Dermis microvascular lymphatic vessel endothelial cell (primary cell): ENCODE measurements at regions not wholly inside any gene's neighbourhood (a gene's known extent, or its start where the extent isn't known, plus 50 kb on each side); places are given as distances from the start of the nearest gene placed in this dataset.
"Not testable (repeated sequence)": the region's sequence is repeated elsewhere in the genome, so short reads cannot be mapped to it uniquely, and the experiment has no call there.

ENCODE experiments used
- DNase-seq, 2 donors: peaks; one replicate each; pipeline versions ENCODE4 v3.0.0 to v3.0.0-alpha.2; 2010; ENCODE audit warnings: low read depth in 2 of 2

DNA sequence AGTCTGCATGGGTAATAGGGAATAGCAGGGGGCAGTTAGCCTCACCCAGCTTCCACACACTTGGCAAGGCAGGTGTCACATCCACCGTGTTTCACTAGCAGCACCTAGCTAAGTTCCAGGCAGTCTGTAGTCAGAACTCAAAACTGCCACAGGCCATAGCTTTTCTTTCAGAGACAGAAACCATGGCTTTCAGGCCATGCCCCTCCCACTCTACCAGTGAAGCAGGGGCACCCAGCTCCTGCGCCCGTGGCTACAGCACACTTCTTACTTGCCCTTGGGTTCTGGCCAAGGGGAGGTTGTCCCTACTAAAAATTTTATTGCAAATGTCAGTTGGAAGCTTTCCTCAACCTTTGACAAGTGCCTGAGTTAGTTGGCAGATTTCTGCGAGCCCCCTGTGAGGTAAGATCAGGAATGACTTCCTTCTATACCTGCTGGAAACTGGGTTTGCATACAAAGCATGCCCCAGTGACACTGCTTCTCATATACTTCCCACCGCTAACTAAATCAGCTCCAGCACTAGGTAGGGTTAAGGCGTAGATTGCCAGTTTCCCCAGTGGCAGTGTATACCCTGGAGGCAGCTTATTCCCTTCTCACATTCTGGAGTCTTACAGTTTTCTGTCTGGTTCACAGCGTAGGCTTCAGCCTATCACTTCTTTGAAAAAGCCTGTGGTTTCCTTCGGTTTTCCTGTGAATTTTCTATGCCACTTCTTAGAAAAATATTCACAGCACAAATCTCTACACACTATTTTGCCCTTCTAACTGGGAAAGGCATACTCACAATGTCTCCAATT lies 139.0 kb upstream of the LUZP2 start:
- no peak for DNase-seq

DNA sequence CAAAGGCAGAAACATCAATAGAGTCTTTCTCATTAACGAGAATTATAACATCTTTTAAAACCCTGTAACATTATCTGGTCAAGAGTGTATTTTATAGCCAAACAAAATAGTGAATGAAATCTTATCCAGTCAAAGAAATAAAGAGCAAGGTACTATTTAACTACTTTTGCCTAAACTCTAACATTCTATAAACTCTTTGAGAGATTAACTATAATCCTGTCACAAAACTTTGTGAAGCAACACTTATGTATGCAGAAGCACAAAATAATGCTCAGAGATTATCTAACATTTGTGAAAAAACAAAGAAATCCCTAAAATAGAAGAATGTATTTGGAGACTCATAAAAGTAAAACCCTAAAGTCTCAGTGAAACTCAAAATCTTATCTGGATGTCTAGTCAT lies 124.4 kb upstream of the LUZP2 start:
- DNase-seq = no peak

DNA sequence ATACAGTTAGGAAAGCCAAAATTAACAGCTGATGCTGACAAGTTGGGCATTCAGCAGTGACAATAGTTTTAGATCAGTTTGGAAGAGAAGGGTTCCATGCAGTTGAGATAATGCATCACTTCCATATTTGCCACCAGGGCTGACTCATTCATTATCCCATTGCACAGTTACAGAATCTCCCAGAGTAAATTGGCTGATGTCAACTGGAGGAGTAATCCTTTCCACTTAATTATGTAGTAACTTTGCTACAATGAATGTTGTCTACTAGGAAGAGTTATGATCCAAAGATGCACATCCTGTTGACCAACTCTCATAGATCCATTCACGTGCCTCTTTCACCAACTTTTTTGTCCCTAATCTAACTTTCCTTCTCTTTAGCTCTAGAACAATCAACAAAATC lies 123.3 kb upstream of the LUZP2 start:
- DNase-seq = no peak

DNA sequence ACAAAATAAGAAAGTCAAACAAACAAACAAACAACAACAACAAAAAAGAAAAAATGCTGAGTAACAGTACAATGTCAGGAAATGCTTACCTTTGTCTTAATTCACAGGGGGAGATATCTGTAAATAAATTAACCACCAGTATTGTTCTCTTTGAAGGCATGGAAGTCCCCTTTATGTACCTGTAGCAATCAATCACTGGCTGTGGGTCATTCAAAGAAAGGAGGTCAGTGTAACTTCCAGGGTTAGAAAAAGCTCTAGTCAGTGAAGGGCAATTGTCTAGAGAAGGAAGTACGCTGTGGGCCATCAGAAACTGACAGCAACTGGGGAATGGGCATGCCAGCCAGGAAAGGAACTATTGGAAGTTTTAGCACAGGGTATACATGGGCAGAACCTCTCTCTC lies 121.5 kb upstream of the LUZP2 start:
- DNase-seq = no peak

DNA sequence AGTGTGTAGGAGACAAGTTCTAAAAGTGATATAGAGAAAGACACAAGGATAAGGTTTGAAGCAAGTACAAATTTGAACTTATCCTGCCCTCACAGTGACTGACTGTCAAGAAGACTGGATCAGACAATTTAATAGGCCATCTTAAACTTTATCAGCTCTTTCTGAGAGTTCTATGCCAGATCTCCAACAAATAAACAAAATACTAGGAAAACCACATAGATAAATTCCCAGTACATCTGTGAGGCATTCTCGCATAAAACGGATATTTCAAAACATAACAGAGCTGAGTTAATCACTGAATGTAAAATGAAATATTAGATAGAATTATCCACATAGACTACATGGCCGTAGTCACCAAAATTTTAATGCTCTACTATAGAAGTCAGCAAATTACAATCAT lies 120.9 kb upstream of the LUZP2 start:
- no peak for DNase-seq

DNA sequence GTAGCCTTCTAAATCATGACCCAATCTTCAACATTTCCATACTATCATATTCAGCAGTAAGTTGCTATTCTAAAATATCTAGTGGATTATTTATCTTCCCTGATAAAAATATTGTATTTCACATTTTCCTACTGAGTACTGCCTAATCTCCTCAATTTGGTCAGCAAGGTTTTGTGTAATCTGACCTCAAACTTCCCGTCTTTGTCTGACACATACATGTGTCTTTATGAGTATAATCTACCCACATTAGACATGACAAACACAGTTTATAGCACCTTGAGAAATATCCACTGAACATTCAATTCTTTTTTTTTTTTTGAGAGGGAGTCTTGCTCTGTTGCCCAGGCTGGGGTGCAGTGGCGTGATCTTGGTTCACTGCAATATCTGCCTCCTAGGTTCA lies 113.7 kb upstream of the LUZP2 start:
- no peak for DNase-seq

DNA sequence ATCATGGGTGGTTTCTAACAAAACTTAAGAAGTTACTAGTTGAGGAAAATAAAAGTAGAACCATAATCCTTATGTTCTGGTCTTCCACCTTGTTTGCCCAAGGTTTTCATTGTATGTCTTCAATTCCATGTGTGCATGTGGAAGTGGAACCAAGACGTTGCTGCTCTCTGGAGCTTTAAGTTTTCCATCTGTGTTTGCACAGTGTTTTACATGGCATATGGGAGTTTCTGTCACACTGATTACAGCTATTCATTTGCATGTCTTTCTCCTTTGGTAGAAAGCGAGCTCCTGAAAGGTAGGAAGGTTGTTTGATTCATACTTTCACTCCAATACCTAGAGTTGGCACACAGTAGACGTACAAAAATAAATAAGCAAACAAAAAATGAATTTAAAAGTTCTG lies 112.6 kb upstream of the LUZP2 start:
- DNase-seq = no peak

DNA sequence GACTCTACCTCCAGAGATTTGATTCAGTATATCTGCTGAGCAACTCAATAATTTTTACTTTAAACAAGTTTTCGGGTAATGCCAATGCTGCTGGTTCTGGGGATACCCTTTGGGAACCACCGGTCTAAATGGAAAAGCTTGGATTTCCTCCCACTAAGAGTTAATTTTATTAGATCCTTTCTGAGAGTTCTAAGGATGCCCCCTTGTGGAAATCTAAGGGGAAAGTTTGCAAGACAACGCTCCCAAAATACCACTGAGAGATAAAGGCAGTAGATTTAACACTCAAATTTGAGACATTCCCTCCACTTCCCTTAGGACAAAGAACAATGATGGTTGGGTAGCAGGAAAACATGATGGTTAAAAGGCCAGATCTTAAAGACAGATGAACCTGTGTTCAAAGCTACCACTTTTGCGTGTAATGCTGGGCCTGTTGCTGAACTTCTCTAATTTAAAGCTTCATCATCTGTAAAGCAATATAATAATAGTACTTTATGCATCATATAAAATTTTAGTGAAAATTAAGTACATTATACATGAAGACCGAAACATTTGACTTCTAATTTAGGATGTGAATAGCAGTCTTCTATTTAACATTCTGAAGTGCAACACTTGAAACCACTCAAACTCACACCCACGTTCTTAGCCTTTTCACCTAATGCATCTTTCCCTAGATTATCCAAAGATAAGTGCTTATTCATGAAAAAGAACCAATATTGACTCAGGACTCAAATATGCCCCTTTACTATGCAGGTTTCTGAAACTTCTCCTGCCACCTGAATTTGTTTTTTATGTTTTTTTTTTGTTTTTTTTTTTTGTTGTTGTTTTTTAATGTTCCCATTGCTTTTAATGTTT lies 110.1 kb upstream of the LUZP2 start:
- DNase-seq = peak in 1 of 2 donors; percentile 12

DNA sequence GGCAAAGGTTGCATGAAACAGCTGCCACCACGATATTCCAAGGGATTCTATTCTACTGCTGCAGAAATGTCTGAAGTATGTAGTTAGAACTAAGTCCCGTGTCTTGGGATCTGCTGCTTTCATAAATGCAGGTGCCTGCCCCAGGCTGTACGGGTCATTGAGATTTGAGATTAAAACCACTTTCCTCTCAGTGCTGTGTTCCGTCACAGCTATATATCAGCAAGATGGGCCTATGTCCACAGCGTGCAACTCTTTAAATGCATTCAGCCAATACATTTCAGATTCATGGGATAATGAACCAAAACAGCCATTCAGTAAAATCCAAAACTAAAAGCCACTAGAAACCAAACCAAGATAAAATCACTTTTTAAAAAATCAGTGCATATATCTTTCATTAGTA lies 107.3 kb upstream of the LUZP2 start:
- no peak for DNase-seq

DNA sequence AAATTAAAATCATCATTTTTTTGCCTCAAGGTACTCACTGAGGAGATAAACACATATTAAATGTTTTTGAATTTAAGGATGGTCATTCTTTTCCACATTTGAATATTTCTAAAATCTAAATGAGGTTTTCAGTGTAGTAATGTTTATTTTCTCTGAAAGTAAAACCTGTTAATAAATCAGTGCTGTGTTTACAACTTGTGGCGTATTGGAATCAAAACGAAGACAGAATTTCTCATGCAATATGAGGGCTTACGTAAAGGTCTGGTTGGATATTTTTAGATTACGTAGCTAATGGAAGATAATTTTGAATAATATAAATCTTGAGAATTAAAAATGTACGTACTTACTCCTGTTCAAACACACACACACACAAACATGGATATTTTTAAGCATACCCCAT lies 106.8 kb upstream of the LUZP2 start:
- DNase-seq = no peak

DNA sequence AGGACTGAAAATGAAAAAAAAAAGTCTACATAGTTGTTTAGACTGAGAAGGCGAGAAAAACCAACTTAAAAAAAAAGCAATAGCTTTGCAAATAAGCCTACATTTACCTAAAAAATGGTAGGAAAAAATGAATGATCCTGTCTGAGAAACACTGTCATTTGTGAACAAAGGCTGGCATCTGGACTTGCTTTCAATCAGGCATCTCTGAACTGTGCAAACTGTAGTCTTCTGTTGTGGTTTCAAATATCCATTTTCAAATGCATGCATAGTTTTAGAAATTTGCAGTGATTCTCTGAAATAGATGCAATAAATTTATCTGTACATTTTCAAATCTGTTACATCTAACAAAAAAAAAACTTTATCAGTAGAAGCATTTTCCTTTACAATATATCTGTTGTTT lies 106.1 kb upstream of the LUZP2 start:
- no peak for DNase-seq

DNA sequence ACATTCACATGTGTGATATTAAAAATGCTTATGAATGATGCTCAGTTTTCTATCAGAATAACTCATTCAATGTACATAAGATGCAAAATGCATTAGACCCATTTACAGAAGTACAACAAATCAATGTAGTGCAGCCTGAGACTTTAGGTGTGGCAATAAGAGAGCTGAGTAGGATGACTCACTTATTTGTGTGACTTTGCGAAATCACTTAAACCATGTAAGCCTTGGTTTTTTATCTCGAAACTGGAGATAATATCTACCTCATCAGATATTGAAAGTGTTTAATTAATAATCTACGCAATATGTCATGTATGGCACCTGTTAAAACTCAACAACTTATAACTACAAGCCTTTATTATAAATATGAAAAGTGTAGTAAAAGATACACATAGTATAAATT lies 105.7 kb upstream of the LUZP2 start:
- DNase-seq = no peak

DNA sequence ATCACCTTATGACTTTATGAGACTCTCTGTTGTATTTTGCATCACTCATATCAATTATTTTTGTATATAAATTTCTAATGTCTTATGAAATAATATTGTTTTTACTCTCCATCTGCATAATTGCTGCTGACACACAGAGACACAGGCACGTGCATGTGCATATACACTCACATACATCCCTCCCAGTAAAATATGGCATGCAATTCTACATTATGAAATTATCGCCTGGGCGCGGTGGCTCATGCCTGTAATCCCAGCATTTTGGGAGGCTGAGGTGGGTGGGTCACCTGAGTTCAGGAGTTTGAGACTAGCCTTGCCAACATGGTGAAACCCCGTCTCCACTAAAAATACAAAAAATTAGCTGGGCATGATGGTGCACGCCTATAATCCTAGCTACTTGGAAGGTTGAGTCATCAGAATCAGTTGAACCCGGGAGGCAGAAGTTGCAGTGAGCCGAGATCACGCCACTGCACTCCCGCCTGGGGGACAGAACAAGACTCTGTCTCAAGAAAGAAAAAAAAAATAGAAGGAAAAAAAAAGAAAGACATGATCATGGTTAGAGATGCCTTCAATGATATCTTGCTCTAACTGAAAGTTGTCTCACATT lies 96.7 kb upstream of the LUZP2 start:
- DNase-seq = no peak

DNA sequence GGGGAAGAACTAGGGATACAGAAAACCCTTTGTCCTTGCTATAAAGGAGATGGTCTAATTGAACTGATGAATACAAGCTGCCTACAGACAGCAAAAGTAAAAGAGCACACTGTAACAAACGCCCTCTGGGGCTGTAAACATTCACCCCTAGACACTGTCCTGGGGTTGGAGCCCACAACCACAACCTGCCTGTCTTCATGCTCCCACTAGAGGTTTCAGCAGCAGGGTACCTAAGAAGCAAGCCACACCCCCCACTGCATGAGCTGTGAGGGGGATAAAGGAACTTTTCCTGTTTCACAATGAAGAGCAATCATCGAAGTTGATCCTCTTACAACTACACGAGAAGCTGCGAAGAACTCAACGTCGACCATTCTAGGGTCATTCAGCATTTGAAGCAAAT lies 90.5 kb upstream of the LUZP2 start:
- no peak for DNase-seq

DNA sequence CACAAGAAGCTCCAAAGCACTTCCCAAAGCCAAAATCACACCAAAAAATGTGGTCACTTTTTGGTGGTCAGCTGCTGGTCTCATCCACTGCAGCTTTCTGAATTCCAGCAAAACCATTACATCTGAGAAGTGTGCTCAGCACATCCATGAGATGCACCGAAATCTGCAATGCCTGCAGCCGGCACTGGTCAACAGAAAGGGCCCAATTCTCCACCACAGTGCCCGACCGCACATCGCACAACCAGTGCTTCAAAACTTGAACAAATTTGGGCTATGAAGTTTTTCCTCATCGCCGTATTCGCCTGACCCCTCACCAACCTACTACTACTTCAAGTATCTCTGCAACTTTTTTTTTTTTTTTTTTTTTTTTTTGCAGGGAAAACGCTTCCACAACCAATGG lies 89.9 kb upstream of the LUZP2 start:
- DNase-seq = no peak

DNA sequence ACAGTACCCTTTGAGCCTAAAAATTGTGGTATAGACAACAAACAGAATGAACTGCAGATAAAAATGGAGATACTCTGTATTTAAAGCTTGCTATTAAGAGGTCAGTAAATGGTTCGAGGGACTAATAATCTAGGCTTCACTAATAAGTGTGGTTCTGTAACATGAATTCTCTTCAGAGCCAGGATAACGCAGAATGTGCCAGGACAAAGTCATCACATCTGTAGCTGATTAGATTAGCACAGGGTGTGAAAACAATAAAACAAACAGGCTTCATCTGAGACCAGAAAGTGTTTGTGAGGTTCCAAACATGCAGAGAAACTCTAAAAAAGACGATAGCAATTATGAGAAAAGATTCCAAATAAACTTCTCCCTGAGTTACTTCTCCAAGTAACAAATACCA lies 89.1 kb upstream of the LUZP2 start:
- no peak for DNase-seq

DNA sequence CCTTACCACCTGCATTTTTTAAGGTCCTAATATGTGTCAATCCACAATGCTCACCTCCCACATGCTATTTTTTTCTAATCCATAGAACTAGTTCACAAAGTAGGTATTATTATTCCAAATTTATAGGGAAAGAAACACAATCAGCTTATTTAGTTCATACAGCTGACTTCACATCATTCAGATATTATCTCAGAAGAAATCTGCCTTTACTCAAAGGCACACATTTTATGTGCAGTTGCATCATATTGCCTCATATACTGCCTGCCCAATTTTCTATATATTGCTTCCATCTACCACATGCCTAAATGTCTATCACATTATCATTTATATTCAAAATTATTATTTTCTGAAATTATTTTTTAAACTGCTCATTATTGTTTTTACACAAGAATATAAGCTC lies 88.7 kb upstream of the LUZP2 start:
- no peak for DNase-seq

DNA sequence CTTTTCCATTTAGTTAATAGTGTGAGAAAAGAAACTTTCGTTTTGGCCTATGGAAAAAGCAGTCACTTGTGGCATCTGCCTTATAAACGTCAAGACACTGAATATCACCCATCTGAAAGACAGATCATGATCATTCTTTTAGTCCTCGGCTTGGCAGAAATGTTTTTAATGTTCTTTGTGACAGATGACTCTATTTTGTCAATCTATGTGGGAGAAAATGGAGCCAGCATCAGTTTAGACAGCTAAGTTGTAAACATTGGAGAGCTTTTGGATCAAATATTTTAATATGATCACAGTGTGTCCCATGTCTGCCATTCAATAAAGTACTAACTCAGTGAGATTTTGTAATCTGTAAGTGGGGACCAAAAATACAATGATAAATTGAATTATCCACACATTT lies 85.1 kb upstream of the LUZP2 start:
- no peak for DNase-seq

DNA sequence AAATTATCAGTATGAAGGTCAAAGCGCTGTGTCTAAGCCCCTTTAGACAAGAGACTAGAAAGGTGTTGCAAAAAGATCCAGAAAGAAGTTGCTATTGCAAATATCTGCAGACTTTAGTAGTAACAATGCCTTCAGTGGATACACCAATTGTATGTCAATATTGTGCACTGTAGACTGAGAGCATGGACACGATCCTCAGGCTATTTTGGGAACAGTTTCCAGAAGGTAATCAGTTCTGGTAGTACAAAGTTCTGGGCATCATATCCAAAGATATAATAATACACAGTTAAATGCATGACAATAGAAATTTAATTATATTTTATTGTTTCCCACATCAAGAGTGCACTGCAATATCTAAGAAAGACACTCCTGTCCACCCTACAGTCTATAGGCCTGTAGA lies 84.1 kb upstream of the LUZP2 start:
- no peak for DNase-seq

DNA sequence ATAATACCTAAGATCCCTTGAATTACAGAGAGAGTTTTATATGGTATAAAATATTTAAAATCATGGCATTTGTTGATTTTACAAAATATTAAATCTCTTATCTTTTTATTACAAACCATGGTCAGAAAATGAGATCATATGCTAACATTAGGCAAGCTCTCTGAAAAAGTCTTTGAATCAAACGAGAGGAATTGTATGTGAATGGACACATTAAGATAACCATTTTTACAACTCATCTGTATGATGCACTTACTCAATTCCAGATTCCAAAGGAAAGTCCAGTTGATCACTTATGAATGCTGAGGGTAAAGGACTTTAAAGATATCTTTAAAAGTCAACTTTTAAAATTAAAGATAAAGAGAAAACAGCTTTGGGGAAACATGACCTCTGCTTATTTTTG lies 83.5 kb upstream of the LUZP2 start:
- DNase-seq = no peak

DNA sequence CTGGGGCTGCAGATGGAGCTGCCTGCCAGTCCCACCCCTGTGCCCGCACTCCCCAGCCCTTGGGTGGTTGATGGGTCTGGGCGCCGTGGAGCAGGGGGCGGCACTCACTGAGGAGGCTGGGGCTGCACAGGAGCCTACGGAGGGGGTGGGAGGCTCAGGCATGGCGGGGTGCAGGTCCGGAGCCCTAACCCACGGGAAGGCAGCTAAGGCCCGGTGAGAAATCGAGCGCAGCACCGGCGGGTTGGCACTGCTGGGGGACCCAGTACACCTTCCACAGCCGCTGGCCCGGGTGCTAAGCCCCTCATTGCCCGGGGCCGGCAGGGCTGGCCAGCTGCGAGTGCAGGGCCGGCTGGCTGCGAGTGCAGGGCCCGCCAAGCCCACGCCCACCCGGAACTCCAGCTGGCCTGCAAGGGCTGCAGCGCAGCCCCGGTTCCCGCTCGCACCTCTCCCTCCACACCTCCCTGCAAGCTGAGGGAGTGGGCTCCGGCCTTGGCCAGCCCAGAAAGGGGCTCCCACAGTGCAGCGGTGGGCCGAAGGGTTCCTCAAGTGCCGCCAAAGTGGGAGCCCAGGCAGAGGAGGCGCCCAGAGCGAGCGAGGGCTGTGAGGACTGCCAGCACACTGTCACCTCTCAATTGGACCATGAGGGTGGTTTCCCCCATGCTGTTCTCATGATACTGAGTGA lies 80.8 kb upstream of the LUZP2 start:
- not testable (repeated sequence) for DNase-seq

DNA sequence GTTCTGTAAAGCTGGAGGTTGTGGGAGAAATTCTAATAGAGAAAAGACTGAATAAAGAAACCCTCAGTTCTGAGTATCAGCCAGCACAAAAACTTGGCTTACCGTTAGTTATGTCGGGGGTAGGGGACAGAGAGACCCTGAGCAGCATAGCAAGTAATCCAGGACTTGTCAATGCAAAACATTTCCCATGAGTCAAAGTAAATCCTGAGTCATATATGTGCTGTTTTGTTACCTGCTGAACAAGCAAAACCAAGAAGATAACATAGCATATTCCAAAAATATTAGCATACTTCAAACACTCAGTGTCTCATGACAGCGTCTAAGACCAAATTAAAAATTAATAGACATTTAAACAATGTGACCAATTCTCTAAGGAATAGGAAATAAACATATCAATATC lies 75.1 kb upstream of the LUZP2 start:
- DNase-seq = no peak
